Urothelium cell line (cell line): ENCODE measurements at regions not wholly inside any gene's neighbourhood (a gene's known extent, or its start where the extent isn't known, plus 50 kb on each side); places are given as distances from the start of the nearest gene placed in this dataset.

Experiments used
- DNase-seq: peaks from one replicate; pipeline ENCODE4 v3.0.0; 2011; ENCODE audit warnings: low spot score, mixed read lengths
- FAIRE-seq: peaks from 2 replicates; lab custom pipeline; 2011; peaks lifted over from hg19 to GRCh38; lab: Jason Lieb, UNC

GRCh38 chr14:81829447-81829846, 295.8 kb upstream of the SEL1L start:
- no peak for DNase-seq
- FAIRE-seq = no peak

- DNase-seq (no peak), FAIRE-seq (no peak)
Measured at GRCh38 chr14:81831128-81831820, 297.6 kb upstream of the SEL1L start.

- DNase-seq = no peak
- no peak for FAIRE-seq
Measured at GRCh38 chr14:81834308-81834707, 300.7 kb upstream of the SEL1L start.

- DNase-seq = no peak
- FAIRE-seq = no peak
Measured at GRCh38 chr14:81837304-81837703, 303.7 kb upstream of the SEL1L start.

GRCh38 chr14:81839056-81839455, 305.4 kb upstream of the SEL1L start:
- FAIRE-seq (no peak), DNase-seq (no peak)

GRCh38 chr14:81841346-81841745, 307.7 kb upstream of the SEL1L start:
- FAIRE-seq = no peak

GRCh38 chr14:81849714-81850113, 316.1 kb upstream of the SEL1L start:
- FAIRE-seq (no peak), DNase-seq (no peak)

More at GRCh38 chr14:81841346-81841745, 307.7 kb upstream of the SEL1L start:
- DNase-seq = no peak

GRCh38 chr14:81855007-81855406, 321.4 kb upstream of the SEL1L start:
- FAIRE-seq (no peak), DNase-seq (no peak)

GRCh38 chr14:81859046-81859445, 325.4 kb upstream of the SEL1L start:
- DNase-seq = no peak
- FAIRE-seq = no peak

GRCh38 chr14:81868172-81868571, 334.5 kb upstream of the SEL1L start:
- FAIRE-seq (no peak), DNase-seq (no peak)

GRCh38 chr14:81871706-81872105, 338.1 kb upstream of the SEL1L start:
- no peak for FAIRE-seq
- no peak for DNase-seq

GRCh38 chr14:81884382-81884781, 350.7 kb upstream of the SEL1L start:
- FAIRE-seq = no peak

GRCh38 chr14:81886588-81886987, 352.9 kb upstream of the SEL1L start:
- DNase-seq (no peak), FAIRE-seq (no peak)

More at GRCh38 chr14:81884382-81884781, 350.7 kb upstream of the SEL1L start:
- DNase-seq = no peak

- no peak for FAIRE-seq
- DNase-seq = no peak
Measured at GRCh38 chr14:81889529-81889928, 355.9 kb upstream of the SEL1L start.

- no peak for DNase-seq
Measured at GRCh38 chr14:81890020-81890419, 356.4 kb upstream of the SEL1L start.

GRCh38 chr14:81903477-81903876, 369.8 kb upstream of the SEL1L start:
- DNase-seq = no peak
- FAIRE-seq = no peak

More at GRCh38 chr14:81890020-81890419, 356.4 kb upstream of the SEL1L start:
- FAIRE-seq = no peak

- DNase-seq (no peak), FAIRE-seq (no peak)
Measured at GRCh38 chr14:81927070-81927469, 393.4 kb upstream of the SEL1L start.

GRCh38 chr14:81931828-81932227, 398.2 kb upstream of the SEL1L start:
- FAIRE-seq (no peak), DNase-seq (no peak)

- FAIRE-seq = no peak
- no peak for DNase-seq
Measured at GRCh38 chr14:81936348-81936747, 402.7 kb upstream of the SEL1L start.

- no peak for FAIRE-seq
Measured at GRCh38 chr14:81936902-81937301, 403.2 kb upstream of the SEL1L start.

GRCh38 chr14:81938341-81938740, 404.7 kb upstream of the SEL1L start:
- FAIRE-seq (no peak), DNase-seq (no peak)

More at GRCh38 chr14:81936902-81937301, 403.2 kb upstream of the SEL1L start:
- no peak for DNase-seq

- FAIRE-seq = no peak
- DNase-seq = no peak
Measured at GRCh38 chr14:81940651-81941050, 407.0 kb upstream of the SEL1L start.

GRCh38 chr14:81942071-81942470, 408.4 kb upstream of the SEL1L start:
- DNase-seq (no peak), FAIRE-seq (no peak)
